ENCODE measurements at regions not wholly inside any gene's neighbourhood (a gene's known extent, or its start where the extent isn't known, plus 50 kb on each side); places are given as distances from the start of the nearest gene placed in this dataset.
"Not testable (repeated sequence)": the region's sequence is repeated elsewhere in the genome, so short reads cannot be mapped to it uniquely, and the experiment has no call there.

DNA sequence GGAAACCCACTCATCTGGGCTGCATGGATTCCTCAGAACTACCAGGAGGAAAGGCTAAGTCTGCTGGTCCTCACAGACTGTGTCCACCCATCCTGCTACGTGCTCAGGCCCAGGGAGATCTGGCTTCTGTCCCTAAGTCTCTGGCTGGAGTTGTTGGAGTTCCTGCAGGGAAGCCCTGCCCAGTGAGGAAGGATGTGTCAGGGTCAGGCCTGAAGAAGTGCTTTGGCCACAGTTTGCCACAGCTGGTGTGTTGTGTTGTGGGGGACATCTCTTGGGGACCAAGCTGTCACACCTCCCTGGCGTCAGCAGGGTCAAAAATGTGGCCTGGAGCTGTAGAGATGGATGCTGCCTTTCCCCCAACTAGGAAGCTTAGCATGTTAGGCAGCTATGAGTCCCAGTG is 684.7 kb downstream of the METTL15 start:
- H3K9ac ChIP-seq (ENCODE audit: low read length) = no peak overlapping the region
- H3K27ac ChIP-seq (ENCODE audit: low read length in 2 of 2) = no peak overlapping the region
- TF ChIP-seq, protein P1, sequence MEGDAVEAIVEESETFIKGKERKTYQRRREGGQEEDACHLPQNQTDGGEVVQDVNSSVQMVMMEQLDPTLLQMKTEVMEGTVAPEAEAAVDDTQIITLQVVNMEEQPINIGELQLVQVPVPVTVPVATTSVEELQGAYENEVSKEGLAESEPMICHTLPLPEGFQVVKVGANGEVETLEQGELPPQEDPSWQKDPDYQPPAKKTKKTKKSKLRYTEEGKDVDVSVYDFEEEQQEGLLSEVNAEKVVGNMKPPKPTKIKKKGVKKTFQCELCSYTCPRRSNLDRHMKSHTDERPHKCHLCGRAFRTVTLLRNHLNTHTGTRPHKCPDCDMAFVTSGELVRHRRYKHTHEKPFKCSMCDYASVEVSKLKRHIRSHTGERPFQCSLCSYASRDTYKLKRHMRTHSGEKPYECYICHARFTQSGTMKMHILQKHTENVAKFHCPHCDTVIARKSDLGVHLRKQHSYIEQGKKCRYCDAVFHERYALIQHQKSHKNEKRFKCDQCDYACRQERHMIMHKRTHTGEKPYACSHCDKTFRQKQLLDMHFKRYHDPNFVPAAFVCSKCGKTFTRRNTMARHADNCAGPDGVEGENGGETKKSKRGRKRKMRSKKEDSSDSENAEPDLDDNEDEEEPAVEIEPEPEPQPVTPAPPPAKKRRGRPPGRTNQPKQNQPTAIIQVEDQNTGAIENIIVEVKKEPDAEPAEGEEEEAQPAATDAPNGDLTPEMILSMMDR (IDR thresholded peaks at IDR 0.05) = no peak
- TF ChIP-seq EZH2 (IDR thresholded peaks at IDR 0.05; ENCODE audit: borderline replicate concordance, insufficient read depth, low read depth, low read length, poor library complexity, severe bottlenecking) = no peak
- H4K20me1 ChIP-seq (ENCODE audit: control insufficient read depth, insufficient read depth, low read length, poor library complexity, severe bottlenecking) = no peaks in the 10 kb centered on the region
- Mint-ChIP-seq H3K4me1 (no peaks in the 10 kb centered on the region), H3K9me3 (ENCODE audit: insufficient read depth) (peaks cover 7% of the 10 kb centered on the region), H3K4me3 (no peak overlapping the region), H3K27ac (no peak overlapping the region), H3K27me3 (no peaks in the 10 kb centered on the region)
- ATAC-seq (ENCODE audit: low read depth) (no peak), DNase-seq (no peak)
- 48% methylated on average over 2 of the region's 2 CpGs for WGBS (ENCODE audit: insufficient coverage)
- peaks cover 0 to 12% (median 0%) of the 10 kb centered on the region in 3 donors for H3K9me3 ChIP-seq (ENCODE audit: control extremely low read depth in 1 of 3, control insufficient read depth in 2 of 3, insufficient read depth in 1 of 3, low read length in 2 of 3)
- no peaks in the 10 kb centered on the region for H3K36me3 ChIP-seq (replicated peaks in 1 of 2; ENCODE audit: control extremely low read depth in 1 of 2, control insufficient read depth in 1 of 2, extremely low read depth in 1 of 2, insufficient read depth in 2 of 2, low read length in 1 of 2)
- CTCF ChIA-PET = no interaction called here
- no peak overlapping the region for H3K4me3 ChIP-seq (ENCODE audit: control extremely low read depth in 1 of 5, extremely low read depth in 1 of 5, insufficient read depth in 1 of 5, low read depth in 2 of 5, low read length in 4 of 5)
- intact Hi-C loops (cut with micrococcal nuclease) = no loop called here
- no peaks in the 10 kb centered on the region for H3K79me2 ChIP-seq (ENCODE audit: control insufficient read depth, insufficient read depth, low read length)
- no peak overlapping the region for H3K4me2 ChIP-seq (replicated peaks; ENCODE audit: low read depth, low read length, poor library complexity, severe bottlenecking)
- no peaks in the 10 kb centered on the region for H3K4me1 ChIP-seq (ENCODE audit: control insufficient read depth in 2 of 2, insufficient read depth in 2 of 2, low read length in 2 of 2)
- H2AFZ ChIP-seq (ENCODE audit: insufficient read depth, low read depth, low read length, poor library complexity, severe bottlenecking) = no peak overlapping the region
- POLR2A ChIA-PET = no interaction called here
- H3K27me3 ChIP-seq (replicated peaks in 1 of 4; ENCODE audit: control extremely low read depth in 1 of 4, control insufficient read depth in 3 of 4, insufficient read depth in 4 of 4, low read length in 3 of 4) = no peaks in the 10 kb centered on the region

DNA sequence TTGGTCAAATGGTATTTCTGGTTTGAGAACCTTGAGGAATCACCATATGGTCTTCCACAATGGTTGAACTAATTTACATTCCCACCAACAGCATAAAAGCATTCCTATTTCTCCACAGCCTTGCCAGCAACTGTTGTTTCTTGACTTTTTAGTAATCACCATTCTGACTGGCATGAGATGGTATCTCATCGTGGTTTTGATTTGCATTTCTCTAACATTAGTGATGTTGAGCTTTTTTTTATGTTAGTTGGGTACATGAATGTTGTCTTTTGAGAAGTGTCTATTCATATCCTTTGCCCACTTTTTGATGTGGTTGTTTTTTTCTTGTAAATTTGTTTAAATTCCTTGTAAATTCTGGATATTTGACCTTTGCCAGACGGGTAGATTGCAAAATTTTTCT is 679.7 kb downstream of the METTL15 start:
- H3K4me1 ChIP-seq (ENCODE audit: control insufficient read depth in 2 of 2, insufficient read depth in 2 of 2, low read length in 2 of 2); POLR2A ChIA-PET; H4K20me1 ChIP-seq (ENCODE audit: control insufficient read depth, insufficient read depth, low read length, poor library complexity, severe bottlenecking); intact Hi-C loops (cut with micrococcal nuclease); H3K9ac ChIP-seq (ENCODE audit: low read length); H2AFZ ChIP-seq (ENCODE audit: insufficient read depth, low read depth, low read length, poor library complexity, severe bottlenecking); H3K4me2 ChIP-seq (replicated peaks; ENCODE audit: low read depth, low read length, poor library complexity, severe bottlenecking); H3K9me3 Mint-ChIP-seq (ENCODE audit: insufficient read depth); H3K27me3 Mint-ChIP-seq; ATAC-seq (ENCODE audit: low read depth); H3K9me3 ChIP-seq (ENCODE audit: control extremely low read depth in 1 of 3, control insufficient read depth in 2 of 3, insufficient read depth in 1 of 3, low read length in 2 of 3); H3K36me3 ChIP-seq (replicated peaks in 1 of 2; ENCODE audit: control extremely low read depth in 1 of 2, control insufficient read depth in 1 of 2, extremely low read depth in 1 of 2, insufficient read depth in 2 of 2, low read length in 1 of 2); CTCF ChIA-PET; H3K79me2 ChIP-seq (ENCODE audit: control insufficient read depth, insufficient read depth, low read length); H3K27me3 ChIP-seq (replicated peaks in 1 of 4; ENCODE audit: control extremely low read depth in 1 of 4, control insufficient read depth in 3 of 4, insufficient read depth in 4 of 4, low read length in 3 of 4); H3K4me3 ChIP-seq (ENCODE audit: control extremely low read depth in 1 of 5, extremely low read depth in 1 of 5, insufficient read depth in 1 of 5, low read depth in 2 of 5, low read length in 4 of 5); H3K4me1 Mint-ChIP-seq; H3K4me3 Mint-ChIP-seq; H3K27ac ChIP-seq (ENCODE audit: low read length in 2 of 2); DNase-seq; H3K27ac Mint-ChIP-seq: not testable (repeated sequence)
- no CpG with 5 or more reads among the region's 2 CpGs for WGBS (ENCODE audit: insufficient coverage)

Data from B cell (primary cell).